ENCODE measurements at regions not wholly inside any gene's neighbourhood (a gene's known extent, or its start where the extent isn't known, plus 50 kb on each side); places are given as distances from the start of the nearest gene placed in this dataset.

GRCh38 chr19:30312582-30313352 lies 59.4 kb upstream of the ZNF536 start:
- no peak overlapping the region for H3K4me3 ChIP-seq (ENCODE audit: low read length)
- DNase-seq (ENCODE audit: low read depth) = no peak
- TF ChIP-seq CTCF (conservative IDR thresholded peaks at IDR 0.05; ENCODE audit: low read depth, low read length) = no peak

GRCh38 chr19:30313353-30313750 lies 58.8 kb upstream of the ZNF536 start:
- no peak for DNase-seq (ENCODE audit: low read depth)
- H3K4me3 ChIP-seq (ENCODE audit: low read length) = no peak overlapping the region
- no peak for TF ChIP-seq CTCF (conservative IDR thresholded peaks at IDR 0.05; ENCODE audit: low read depth, low read length)

GRCh38 chr19:30314056-30314804 lies 58.0 kb upstream of the ZNF536 start:
- TF ChIP-seq CTCF (conservative IDR thresholded peaks at IDR 0.05; ENCODE audit: low read depth, low read length) = no peak
- DNase-seq (ENCODE audit: low read depth) = no peak
- no peak overlapping the region for H3K4me3 ChIP-seq (ENCODE audit: low read length)

GRCh38 chr19:30314805-30315155 lies 57.4 kb upstream of the ZNF536 start:
- TF ChIP-seq CTCF (conservative IDR thresholded peaks at IDR 0.05; ENCODE audit: low read depth, low read length) = no peak
- DNase-seq (ENCODE audit: low read depth) = no peak
- no peak overlapping the region for H3K4me3 ChIP-seq (ENCODE audit: low read length)

- no peak for TF ChIP-seq CTCF (conservative IDR thresholded peaks at IDR 0.05; ENCODE audit: low read depth, low read length)
- no peak for DNase-seq (ENCODE audit: low read depth)
- H3K4me3 ChIP-seq (ENCODE audit: low read length) = no peak overlapping the region
Observed at GRCh38 chr19:30315159-30315558, 57.0 kb upstream of the ZNF536 start.

GRCh38 chr19:30316000-30316491 lies 56.1 kb upstream of the ZNF536 start:
- DNase-seq (ENCODE audit: low read depth) = no peak
- TF ChIP-seq CTCF (conservative IDR thresholded peaks at IDR 0.05; ENCODE audit: low read depth, low read length) = no peak
- no peak overlapping the region for H3K4me3 ChIP-seq (ENCODE audit: low read length)

All from retinal pigment epithelial cell (primary cell).